PC-9 (cell line): ENCODE measurements at regions not wholly inside any gene's neighbourhood (a gene's known extent, or its start where the extent isn't known, plus 50 kb on each side); places are given as distances from the start of the nearest gene placed in this dataset.

Experiments
- BruUV-seq: library from RNA; stranded (reverse); fragments of 400-500 nt; replicated peaks from 2 replicates; lab custom pipeline; 2021; lab: Mats Ljungman, UMichigan
- CTCF ChIA-PET: fragments of 300-600 bp; sonication (Branson Sonifier 250); formaldehyde crosslinking; loops from one replicate; lab custom pipeline; 2022; ENCODE audit warnings: antibody characterized with exemption; lab: Charles Lee
- POLR2A ChIA-PET: fragments of 300-600 bp; sonication (Branson Sonifier 250); formaldehyde crosslinking; loops from one replicate; lab custom pipeline; 2022; ENCODE audit warnings: antibody characterized with exemption; ENCODE audit not compliant: unreplicated experiment; lab: Charles Lee
- DNase-seq, 2 experiments: peaks; one replicate each; pipeline versions ENCODE4 v3.0.0 to v3.0.0-alpha.2; 2015 to 2022; ENCODE audit warnings: mixed read lengths in 1 of 2
- H2AFZ ChIP-seq: fragments of 200-600 bp; sonication (generic); 2 replicates; pipeline ENCODE4 v1.8.1; 2017; ENCODE audit warnings: antibody characterized with exemption
- H3F3A ChIP-seq: fragments of 200-600 bp; sonication (generic); 2 replicates; pipeline ENCODE4 v1.8.1; 2017; ENCODE audit warnings: antibody characterized with exemption, mild to moderate bottlenecking, low read depth; ENCODE audit not compliant: insufficient read depth
- H3K27ac ChIP-seq: fragments of 200-600 bp; sonication (generic); 2 replicates; pipeline ENCODE4 v1.6.1; 2016; ENCODE audit warnings: mixed run types
- H3K27me3 ChIP-seq: fragments of 200-600 bp; sonication (generic); 2 replicates; pipeline ENCODE4 v1.6.1; 2016; ENCODE audit warnings: low read depth, mixed run types; ENCODE audit not compliant: insufficient read depth
- H3K36me3 ChIP-seq: fragments of 200-600 bp; sonication (generic); 2 replicates; pipeline ENCODE4 v1.6.1; 2016; ENCODE audit warnings: low read depth, mixed run types
- H3K4me1 ChIP-seq: fragments of 200-600 bp; sonication (generic); replicated peaks from 2 replicates; pipeline ENCODE4 v1.6.1; 2016; ENCODE audit warnings: mixed run types; ENCODE audit not compliant: insufficient read depth
- H3K4me2 ChIP-seq: fragments of 200-600 bp; sonication (generic); 2 replicates; pipeline ENCODE4 v1.6.1; 2017; ENCODE audit warnings: mixed run types
- H3K4me3 ChIP-seq: fragments of 200-600 bp; sonication (generic); 2 replicates; pipeline ENCODE4 v1.6.1; 2016; ENCODE audit warnings: mixed run types
- H3K79me2 ChIP-seq: fragments of 200-600 bp; sonication (generic); 2 replicates; pipeline ENCODE4 v1.6.1; 2017; ENCODE audit warnings: low read depth, mixed run types
- H3K9me2 ChIP-seq: fragments of 200-600 bp; sonication (generic); 2 replicates; pipeline ENCODE4 v1.8.1; 2017; ENCODE audit warnings: mild to moderate bottlenecking; ENCODE audit not compliant: insufficient read depth
- H3K9me3 ChIP-seq: fragments of 200-600 bp; sonication (generic); 2 replicates; pipeline ENCODE4 v1.8.1; 2016; ENCODE audit warnings: low read depth; ENCODE audit not compliant: insufficient read depth
- H4K20me1 ChIP-seq: fragments of 200-600 bp; sonication (generic); 2 replicates; pipeline ENCODE4 v1.8.1; 2017; ENCODE audit not compliant: insufficient read depth
- CTCF ChIP-seq: fragments of 200-600 bp; sonication (generic); conservative IDR thresholded peaks from 2 replicates; pipeline ENCODE4 v1.6.1; 2017; ENCODE audit warnings: mixed run types, antibody characterized with exemption, mild to moderate bottlenecking, moderate library complexity
- EZH2 ChIP-seq: fragments of 200-600 bp; sonication (generic); IDR thresholded peaks from 2 replicates; pipeline ENCODE4 v1.8.0; 2017; ENCODE audit warnings: antibody characterized with exemption, low read depth
- intact Hi-C: fragments of 100-400 bp; cut with micrococcal nuclease; formaldehyde crosslinking; loops from one replicate; pipeline ENCODE4 v1.10.0; 2022; ENCODE audit not compliant: unreplicated experiment

GRCh38 chr5:124234022-124234769 is 512.2 kb downstream of the ZNF608 start:
- ChIA-PET POLR2A (no interaction called here), CTCF (no interaction called here)
- Histone ChIP-seq H3K27me3 (no peaks in the 10 kb centered on the region), H3K4me3 (no peak overlapping the region), H4K20me1 (no peaks in the 10 kb centered on the region), H3K4me2 (no peak overlapping the region), H3F3A (no peaks in the 10 kb centered on the region), H3K9me3 (no peaks in the 10 kb centered on the region), H3K79me2 (no peaks in the 10 kb centered on the region), H3K27ac (no peak overlapping the region), H2AFZ (no peak overlapping the region), H3K4me1 (no peaks in the 10 kb centered on the region), H3K9me2 (no peaks in the 10 kb centered on the region), H3K36me3 (no peaks in the 10 kb centered on the region)
- TF ChIP-seq EZH2 (no peak), CTCF (no peak)
- intact Hi-C loops: no loop called here
- no TSS peak for BruUV-seq
- no peak for DNase-seq

GRCh38 chr5:124232515-124232914 is 513.9 kb downstream of the ZNF608 start:
- BruUV-seq: no TSS peak
- TF ChIP-seq CTCF (no peak), EZH2 (no peak)
- Histone ChIP-seq H3K79me2 (no peaks in the 10 kb centered on the region), H2AFZ (no peak overlapping the region), H3K9me2 (no peaks in the 10 kb centered on the region), H3K9me3 (no peaks in the 10 kb centered on the region), H4K20me1 (no peaks in the 10 kb centered on the region), H3K27ac (no peak overlapping the region), H3K27me3 (no peaks in the 10 kb centered on the region), H3K4me3 (no peak overlapping the region), H3K4me1 (no peaks in the 10 kb centered on the region), H3K36me3 (no peaks in the 10 kb centered on the region), H3F3A (no peaks in the 10 kb centered on the region), H3K4me2 (no peak overlapping the region)
- ChIA-PET POLR2A (no interaction called here), CTCF (no interaction called here)
- intact Hi-C loops: no loop called here
- DNase-seq: no peak

- no peak overlapping the region for H3K27ac ChIP-seq
- POLR2A ChIA-PET: no interaction called here
- no TSS peak for BruUV-seq
These were observed 514.6 kb downstream of the ZNF608 start for GRCh38 chr5:124231802-124232201.

More at GRCh38 chr5:124231802-124232201, 514.6 kb downstream of the ZNF608 start:
- no peaks in the 10 kb centered on the region for H3K79me2 ChIP-seq
- H3K4me2 ChIP-seq: no peak overlapping the region
- H3K4me3 ChIP-seq: no peak overlapping the region
- no peaks in the 10 kb centered on the region for H3K9me3 ChIP-seq
- H3K9me2 ChIP-seq: no peaks in the 10 kb centered on the region
- TF ChIP-seq CTCF: no peak
- TF ChIP-seq EZH2: no peak
- intact Hi-C loops: no loop called here
- no peaks in the 10 kb centered on the region for H3K36me3 ChIP-seq
- no peak for DNase-seq
- H2AFZ ChIP-seq: no peak overlapping the region
- CTCF ChIA-PET: no interaction called here
- no peaks in the 10 kb centered on the region for H3K27me3 ChIP-seq
- no peaks in the 10 kb centered on the region for H3F3A ChIP-seq
- no peaks in the 10 kb centered on the region for H4K20me1 ChIP-seq
- H3K4me1 ChIP-seq: no peaks in the 10 kb centered on the region
